Psoas muscle (tissue), 7 donors: ENCODE measurements at regions not wholly inside any gene's neighbourhood (a gene's known extent, or its start where the extent isn't known, plus 50 kb on each side); places are given as distances from the start of the nearest gene placed in this dataset.

Source experiments
- ATAC-seq, 4 donors: fragments of 200-7000 bp; cut with Tn5 transposase; one replicate each; pipeline ENCODE4 v1.9.1; 2020; ENCODE audit warnings: moderate library complexity in 3 of 4, mild to moderate bottlenecking in 2 of 4
- DNase-seq, 2 donors: peaks; one replicate each; pipeline ENCODE4 v3.0.0-alpha.2; 2020
- H3K27ac ChIP-seq: fragments of 200-600 bp; one replicate; pipeline ENCODE4 v1.8.0; 2022
- H3K27me3 ChIP-seq, 3 donors: fragments of 200-600 bp in 1 of 3; one replicate each; pipeline versions ENCODE4 v1.6.1 to v1.8.0; 2013 to 2022; ENCODE audit warnings: low read length in 2 of 3, mild to moderate bottlenecking in 2 of 3, moderate library complexity in 1 of 3; ENCODE audit not compliant: insufficient read depth in 3 of 3
- H3K36me3 ChIP-seq, 2 donors: fragments of 200-600 bp in 1 of 2; one replicate each; pipeline versions ENCODE4 v1.6.1 to v1.8.0; 2013 to 2022; ENCODE audit warnings: low read depth in 1 of 2, mild to moderate bottlenecking in 1 of 2, moderate library complexity in 1 of 2; ENCODE audit not compliant: insufficient read depth in 1 of 2
- H3K4me1 ChIP-seq: fragments of 200-600 bp; one replicate; pipeline ENCODE4 v1.8.0; 2022
- H3K4me3 ChIP-seq: fragments of 200-600 bp; one replicate; pipeline ENCODE4 v1.8.0; 2022; ENCODE audit warnings: mild to moderate bottlenecking
- H3K9me3 ChIP-seq: fragments of 200-600 bp; one replicate; pipeline ENCODE4 v1.8.0; 2022
- CTCF ChIP-seq: fragments of 200-600 bp; IDR thresholded peaks from one replicate; pipeline ENCODE4 v1.8.0; 2022; ENCODE audit warnings: antibody characterized with exemption
- WGBS, 3 donors: extraction: QIAGEN DNeasy Blood & Tissue Kit; methylation state at CpG; one replicate each; pipeline versions ENCODE4 v1.1.6 to v1.1.7; 2013; 5-methylcytosine and 5-hydroxymethylcytosine counted together
- intact Hi-C, 2 donors: fragments of 100-400 bp; cut with DNase I; formaldehyde crosslinking; loops; one replicate each; pipeline versions ENCODE4 v1.11.0 to v1.14.2; 2022
- donor health status: healthy with polysubstance abuse.
- donor health status: DM: no; HTN: no; CAD: no; lungs with moderate emphysema.
- donor health status: Bipolar disorder and iron deficiency.
- donor health status: healthy.
- donor health status: DM: yes; HTN: yes; CAD: no.
- donor health status: DM: no; HTN: no; CAD: no.
- donor health status: DM: yes; HTN: yes; CAD: no.

DNA sequence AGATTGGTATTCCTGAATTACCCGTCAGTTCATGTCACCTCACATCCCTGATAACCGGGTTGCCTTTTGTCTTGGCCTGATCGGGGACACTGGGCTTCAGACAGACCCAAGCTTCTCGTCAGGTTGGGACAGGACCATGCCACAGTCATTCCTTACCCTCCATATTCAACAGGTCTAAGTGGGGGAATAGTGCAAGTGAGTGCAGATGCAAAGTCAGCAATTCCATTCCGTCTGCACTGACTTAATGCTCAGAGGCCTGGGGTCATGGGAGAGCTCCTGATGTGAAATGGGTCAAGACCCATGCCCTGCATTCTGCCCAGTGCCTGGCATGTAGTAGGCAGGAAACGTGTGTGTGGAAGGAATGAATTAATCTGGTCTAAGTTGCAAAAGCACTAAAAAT lies 95.4 kb upstream of the PITRM1 start:
- no peak overlapping the region for H3K4me3 ChIP-seq
- H3K4me1 ChIP-seq: no peaks in the 10 kb centered on the region
- H3K27me3 ChIP-seq: no peaks in the 10 kb centered on the region
- no peaks in the 10 kb centered on the region for H3K36me3 ChIP-seq
- WGBS, 3 donors: 57 to 71% (median 69%) methylated on average over 6 of the region's 6 CpGs
- H3K27ac ChIP-seq: no peak overlapping the region
- intact Hi-C loops: no loop called here
- no peaks in the 10 kb centered on the region for H3K9me3 ChIP-seq
- peak in 1 of 4 donors; percentile 90 for ATAC-seq
- TF ChIP-seq CTCF: no peak
- DNase-seq: no peak

- intact Hi-C loops: no loop called here
- no peaks in the 10 kb centered on the region for H3K4me1 ChIP-seq
- H3K4me3 ChIP-seq: no peak overlapping the region
- no peaks in the 10 kb centered on the region for H3K36me3 ChIP-seq
- H3K9me3 ChIP-seq: no peaks in the 10 kb centered on the region
- no peaks in the 10 kb centered on the region for H3K27me3 ChIP-seq
- WGBS, 3 donors: 51 to 64% (median 59%) methylated on average over 4 of the region's 4 CpGs
- ATAC-seq (no peak), DNase-seq (no peak)
- no peak overlapping the region for H3K27ac ChIP-seq
- no peak for TF ChIP-seq CTCF
Observed at GRCh38 chr10:3265088-3265487, 92.5 kb upstream of the PITRM1 start.

GRCh38 chr10:3264161-3264761 lies 91.7 kb upstream of the PITRM1 start:
- ATAC-seq: peak in 1 of 4 donors; percentile 44

GRCh38 chr10:3263747-3264146 lies 91.2 kb upstream of the PITRM1 start:
- DNase-seq: no peak
- no peak for TF ChIP-seq CTCF
- WGBS, 3 donors: 81 to 85% (median 83%) methylated on average over 12 of the region's 12 CpGs
- ATAC-seq: no peak
- Histone ChIP-seq H3K9me3 (no peaks in the 10 kb centered on the region), H3K36me3 (no peaks in the 10 kb centered on the region), H3K4me1 (no peaks in the 10 kb centered on the region), H3K27me3 (no peaks in the 10 kb centered on the region), H3K27ac (no peak overlapping the region), H3K4me3 (no peak overlapping the region)
- intact Hi-C loops: no loop called here

More at GRCh38 chr10:3264161-3264761, 91.7 kb upstream of the PITRM1 start:
- TF ChIP-seq CTCF: no peak
- Histone ChIP-seq H3K27ac (peak overlapping the region; percentile 4), H3K4me1 (no peaks in the 10 kb centered on the region), H3K4me3 (no peak overlapping the region), H3K9me3 (no peaks in the 10 kb centered on the region), H3K27me3 (no peaks in the 10 kb centered on the region), H3K36me3 (no peaks in the 10 kb centered on the region)
- 68 to 71% (median 71%) methylated on average over 12 of the region's 12 CpGs for WGBS, 3 donors
- intact Hi-C loops: no loop called here
- no peak for DNase-seq

DNA sequence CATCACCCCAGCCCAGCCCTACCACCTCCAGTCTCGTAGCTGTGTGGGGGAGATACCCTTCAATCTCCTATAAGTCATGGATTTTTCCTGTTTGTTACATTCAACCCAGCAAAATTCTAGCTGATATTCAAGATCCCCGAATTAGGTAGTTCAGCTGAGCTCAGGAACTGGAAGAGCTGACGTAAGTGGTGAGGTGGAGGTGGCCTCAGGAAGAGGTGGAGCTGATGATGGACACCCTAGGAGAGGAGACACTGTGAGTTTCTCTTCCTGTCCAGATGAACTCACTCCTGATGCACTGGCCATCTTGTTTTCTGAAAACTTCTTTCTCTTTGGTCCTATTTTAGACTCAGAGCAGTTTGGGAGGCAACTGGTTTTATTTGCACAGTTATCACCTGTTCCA lies 90.5 kb upstream of the PITRM1 start:
- Histone ChIP-seq H3K27ac (no peak overlapping the region), H3K36me3 (no peaks in the 10 kb centered on the region), H3K27me3 (no peaks in the 10 kb centered on the region), H3K4me1 (no peaks in the 10 kb centered on the region), H3K9me3 (no peaks in the 10 kb centered on the region), H3K4me3 (no peak overlapping the region)
- DNase-seq (no peak), ATAC-seq (no peak)
- intact Hi-C loops: no loop called here
- WGBS, 3 donors: 54 to 62% (median 62%) methylated on average over 3 of the region's 3 CpGs
- TF ChIP-seq CTCF: no peak
